HG03460 (cell line): ENCODE measurements at regions not wholly inside any gene's neighbourhood (a gene's known extent, or its start where the extent isn't known, plus 50 kb on each side); places are given as distances from the start of the nearest gene placed in this dataset.
"Not testable (repeated sequence)": the region's sequence is repeated elsewhere in the genome, so short reads cannot be mapped to it uniquely, and the experiment has no call there.

Experiments used
- ATAC-seq: cut with Tn5 transposase; IDR thresholded peaks from one replicate; pipeline ENCODE4 v1.9.1; 2021; ENCODE audit not compliant: unreplicated experiment

- ATAC-seq, result no peak
Observed at GRCh38 chrX:118254611-118255010, 91.3 kb upstream of the WDR44 start.

DNA sequence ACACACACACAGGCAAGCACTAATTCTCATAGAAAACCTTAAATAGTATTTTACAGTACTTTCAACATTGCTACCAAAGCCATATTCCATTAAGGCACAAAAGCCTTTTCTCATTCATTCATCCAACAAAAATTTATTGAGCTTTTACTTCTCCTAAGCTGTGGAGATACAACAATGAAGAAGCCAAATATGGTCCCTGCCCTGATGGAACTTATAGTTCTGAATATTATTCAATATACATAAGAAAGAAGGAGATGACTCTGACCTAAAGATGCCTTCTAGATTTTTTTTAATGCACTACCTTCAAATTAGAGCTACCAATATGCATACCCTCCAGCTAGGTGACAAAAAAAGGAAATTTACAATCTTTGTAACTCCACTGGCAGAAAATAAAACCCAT is 90.0 kb upstream of the WDR44 start:
- no peak for ATAC-seq

- ATAC-seq, result no peak
Observed at GRCh38 chrX:118257781-118258180, 88.1 kb upstream of the WDR44 start.

DNA sequence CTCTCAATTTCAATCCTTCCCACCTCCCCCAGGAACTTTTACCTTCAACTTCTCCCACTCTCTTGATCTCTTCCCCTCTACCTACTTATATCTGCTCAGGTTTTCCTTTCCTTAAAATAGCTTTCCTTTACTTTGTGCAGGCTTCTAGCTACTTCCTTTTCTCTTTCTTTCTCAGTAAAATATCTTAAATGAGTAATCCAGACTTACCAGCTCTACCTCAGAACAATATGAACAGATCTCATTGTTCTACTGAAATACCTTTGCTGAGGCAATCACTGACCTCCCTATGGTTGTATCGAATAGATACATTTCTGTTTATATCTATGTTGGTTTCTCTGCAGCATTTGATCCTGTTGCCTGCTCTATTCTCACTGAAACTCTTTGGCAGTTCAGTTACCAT is 86.7 kb upstream of the WDR44 start:
- no peak for ATAC-seq

- ATAC-seq, result no peak
Observed at GRCh38 chrX:118261151-118261550, 84.8 kb upstream of the WDR44 start.

- no peak for ATAC-seq
Observed at GRCh38 chrX:118271775-118272174, 74.1 kb upstream of the WDR44 start.

- ATAC-seq, result no peak
Observed at GRCh38 chrX:118272242-118272641, 73.7 kb upstream of the WDR44 start.

DNA sequence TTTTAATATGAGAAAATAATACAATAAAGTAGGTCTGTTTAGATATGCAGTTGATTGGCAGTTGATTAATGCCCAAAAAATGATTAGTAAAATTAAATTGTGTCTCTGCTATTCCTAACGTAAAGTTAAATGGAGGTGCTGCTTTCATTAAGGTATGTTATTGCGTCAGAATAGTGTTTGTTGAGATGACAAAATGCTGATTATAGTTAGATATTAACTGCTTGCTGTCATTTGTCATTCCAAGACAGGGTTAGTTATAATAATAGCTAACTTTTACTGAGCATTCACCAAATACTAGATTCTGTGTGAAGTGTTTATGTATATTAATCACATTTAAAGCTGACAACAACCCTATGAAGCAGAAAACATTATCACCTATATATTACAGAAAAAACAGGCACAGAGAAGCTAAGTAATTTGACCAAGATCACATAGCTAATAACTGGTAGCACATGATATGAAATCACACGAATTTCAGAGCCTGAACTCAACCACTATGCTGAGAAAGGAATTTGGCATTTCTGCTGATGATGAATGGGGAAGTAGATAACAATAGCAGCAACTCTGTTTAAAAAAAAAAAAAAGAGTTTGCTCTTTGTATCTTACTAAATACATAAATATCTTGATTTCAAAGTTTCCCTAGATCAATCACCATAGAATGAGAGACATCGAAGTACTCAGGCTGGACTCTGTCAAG is 59.7 kb upstream of the WDR44 start:
- no peak for ATAC-seq

DNA sequence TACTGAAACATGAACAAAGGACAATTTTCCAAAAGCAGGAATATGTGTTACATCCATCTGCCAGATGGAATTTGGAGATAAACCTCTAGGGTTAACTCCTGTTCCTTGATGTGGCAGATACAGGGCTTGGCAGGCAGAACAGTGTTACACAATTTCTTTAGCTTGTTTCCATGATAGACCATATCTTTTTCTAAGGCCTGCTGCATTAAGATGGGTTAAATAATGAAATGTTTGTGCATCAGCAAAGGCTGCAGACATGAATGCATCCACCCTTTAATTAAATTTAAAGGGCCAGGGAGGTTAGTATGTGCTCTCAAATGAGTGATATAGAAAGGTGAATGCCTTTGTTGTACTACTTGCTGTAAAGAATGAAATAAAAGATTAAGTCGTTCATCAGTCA is 50.1 kb upstream of the WDR44 start:
- not testable (repeated sequence) for ATAC-seq
